K562 (cell line): ENCODE measurements at regions not wholly inside any gene's neighbourhood (a gene's known extent, or its start where the extent isn't known, plus 50 kb on each side); places are given as distances from the start of the nearest gene placed in this dataset.

Experiments
- ATAC-seq: fragments of 200-7000 bp; cut with Tn5 transposase; 3 replicates; pipeline ENCODE4 v1.9.1; 2020; ENCODE audit warnings: moderate library complexity
- BruUV-seq: library from RNA; stranded (reverse); fragments of 400-500 nt; replicated peaks from 2 replicates; lab custom pipeline; 2021; lab: Mats Ljungman, UMichigan
- CTCF ChIA-PET: fragments of 300-600 bp; formaldehyde crosslinking; extraction: SDS; loops from one replicate; lab custom pipeline; 2021; ENCODE audit warnings: low intra/inter-chr PET ratio; lab: Yijun Ruan, JAX
- POLR2A ChIA-PET: fragments of 300-600, 350-650 bp; sonication (Branson Sonifier 250); formaldehyde crosslinking; extraction: SDS; loops from one replicate; lab custom pipeline; 2021; ENCODE audit warnings: antibody characterized with exemption, inconsistent platforms; lab: Yijun Ruan, JAX
- DNase-seq, 4 experiments: peaks; one replicate each; pipeline versions ENCODE4 v3.0.0 to v3.0.0-alpha.2; 2011 to 2018; ENCODE audit warnings: low spot score in 3 of 4, mixed read lengths in 3 of 4; ENCODE audit errors: extremely low read depth in 1 of 4
- FAIRE-seq: peaks from 2 replicates; lab custom pipeline; 2011; peaks lifted over from hg19 to GRCh38; lab: Jason Lieb, UNC
- H2AFZ ChIP-seq: 2 replicates; pipeline ENCODE4 v1.6.0; 2011; ENCODE audit warnings: low read depth, low read length, control low read depth, inconsistent platforms
- H3K27ac ChIP-seq: fragments of 200-600 bp; 3 replicates; pipeline ENCODE4 v1.8.0; 2011; ENCODE audit warnings: low read depth, mild to moderate bottlenecking, control low read depth, inconsistent platforms, low read length, moderate library complexity, mixed read lengths; ENCODE audit errors: extremely low read depth
- H3K27me3 ChIP-seq, 2 experiments: fragments of 300-600 bp in 1 of 2; 2 replicates in 1 of 2; 3 replicates in 1 of 2; pipeline versions ENCODE4 v1.6.0 to v1.8.0; 2011; ENCODE audit warnings: inconsistent platforms in 2 of 2, low read length in 2 of 2, mild to moderate bottlenecking in 1 of 2, mixed read lengths in 1 of 2, moderate library complexity in 1 of 2; ENCODE audit not compliant: control insufficient read depth in 2 of 2, insufficient read depth in 2 of 2
- H3K36me3 ChIP-seq: fragments of 300-600 bp; 3 replicates; pipeline ENCODE4 v1.8.0; 2011; ENCODE audit warnings: mild to moderate bottlenecking, low read length, inconsistent platforms; ENCODE audit not compliant: control insufficient read depth, insufficient read depth
- H3K4me1 ChIP-seq, 2 experiments: fragments of 200-600 bp in 1 of 2; replicated peaks in 1 of 2; 2 replicates in 1 of 2; 3 replicates in 1 of 2; pipeline versions ENCODE4 v1.5.1 to v1.8.0; 2011; ENCODE audit warnings: inconsistent platforms in 2 of 2, low read length in 2 of 2, mild to moderate bottlenecking in 1 of 2, mixed read lengths in 1 of 2, moderate library complexity in 1 of 2; ENCODE audit not compliant: control insufficient read depth in 2 of 2, insufficient read depth in 2 of 2
- H3K4me2 ChIP-seq: 2 replicates; pipeline ENCODE4 v1.6.1; 2011; ENCODE audit warnings: low read length, control low read depth, inconsistent platforms, mixed read lengths; ENCODE audit not compliant: insufficient read depth
- H3K4me3 ChIP-seq: fragments of 200-600 bp; sonication (generic), shearing (Covaris generic); 2 replicates; pipeline ENCODE4 v1.5.1; 2016; ENCODE audit warnings: control low read depth, inconsistent platforms
- H3K79me2 ChIP-seq: fragments of 200-600 bp; 3 replicates; pipeline ENCODE4 v1.8.0; 2011; ENCODE audit warnings: low read length, inconsistent platforms; ENCODE audit not compliant: control insufficient read depth, insufficient read depth
- H3K9ac ChIP-seq, 2 experiments: 2 replicates each; pipeline versions ENCODE4 v1.6.0 to v1.6.1; 2011; ENCODE audit warnings: low read depth in 2 of 2, low read length in 2 of 2, control low read depth in 1 of 2, inconsistent platforms in 1 of 2, mild to moderate bottlenecking in 1 of 2, mixed read lengths in 1 of 2; ENCODE audit not compliant: insufficient read depth in 1 of 2
- H3K9me1 ChIP-seq: one replicate; pipeline ENCODE4 v1.6.0; 2011; ENCODE audit warnings: inconsistent platforms, mild to moderate bottlenecking, low read length, moderate library complexity; ENCODE audit not compliant: control insufficient read depth, insufficient read depth
- H3K9me3 ChIP-seq: replicated peaks from 2 replicates; pipeline ENCODE4 v1.5.1; 2011; ENCODE audit warnings: low read depth, low read length, inconsistent platforms; ENCODE audit not compliant: control insufficient read depth, insufficient read depth
- H4K20me1 ChIP-seq: replicated peaks from 2 replicates; pipeline ENCODE4 v1.6.1; 2011; ENCODE audit warnings: low read length, inconsistent platforms, mixed read lengths; ENCODE audit not compliant: control insufficient read depth, insufficient read depth
- CTCF ChIP-seq, 3 experiments: IDR thresholded peaks in 2 of 3; conservative IDR thresholded peaks in 1 of 3; 2 replicates each; pipeline ENCODE4 v1.5.1; 2011 to 2012; ENCODE audit warnings: low read length in 3 of 3, mild to moderate bottlenecking in 3 of 3, control low read depth in 2 of 3, improper control_type of control experiment in 1 of 3, inconsistent platforms in 1 of 3, low read depth in 1 of 3, mixed read lengths in 1 of 3, moderate library complexity in 1 of 3; ENCODE audit not compliant: insufficient read depth in 2 of 3
- CUX1 ChIP-seq: fragments of 200-800 bp; sonication (Bioruptor generic); IDR thresholded peaks from 2 replicates; pipeline ENCODE4 v1.6.1; 2016; ENCODE audit warnings: missing genetic modification characterization, missing compliant biosample characterization
- HOXB6 ChIP-seq: fragments of 250-450 bp; sonication (Bioruptor Pico); IDR thresholded peaks from 2 replicates; pipeline ENCODE4 v1.5.1; 2022; ENCODE audit warnings: mild to moderate bottlenecking, borderline replicate concordance
- PKNOX1 ChIP-seq: fragments of 450-650 bp; IDR thresholded peaks from 2 replicates; pipeline ENCODE4 v1.6.1; 2016
- ZNF146 ChIP-seq: IDR thresholded peaks from one replicate; pipeline ENCODE4 v1.6.1; 2018; ENCODE audit warnings: missing compliant biosample characterization; ENCODE audit not compliant: unreplicated experiment
- ZSCAN29 ChIP-seq: fragments of 450-650 bp; IDR thresholded peaks from 2 replicates; pipeline ENCODE4 v1.6.1; 2017
- WGBS: fragments of 100-300 bp; shearing (Covaris generic); methylation state at CpG from one replicate; pipeline ENCODE4 v1.1.6; 2016; ENCODE audit warnings: low coverage, mixed read lengths; ENCODE audit not compliant: insufficient coverage; ENCODE audit errors: missing lambda C conversion rate; 5-methylcytosine and 5-hydroxymethylcytosine counted together
- in situ Hi-C: fragments of 300-500 bp; cut with MboI; formaldehyde crosslinking; loops from 4 replicates; pipeline ENCODE4 v1.15.0; 2018; ENCODE audit warnings: inconsistent platforms, mixed read lengths
- intact Hi-C: fragments of 100-400 bp; cut with micrococcal nuclease; formaldehyde crosslinking; loops from 2 replicates; pipeline ENCODE4 v1.14.2; 2022
- TF ChIP-seq, protein P1 (sequence below): sonication (generic); formaldehyde crosslinking; IDR thresholded peaks from 2 replicates; pipeline ENCODE4 v1.8.1; 2023; ENCODE audit warnings: mild to moderate bottlenecking, missing genetic modification reagents
- TF ChIP-seq, protein P2 (sequence below): fragments of 250-450 bp; sonication (Bioruptor Pico); IDR thresholded peaks from 2 replicates; pipeline ENCODE4 v1.4.0; 2020; ENCODE audit warnings: mild to moderate bottlenecking, moderate library complexity

DNA sequence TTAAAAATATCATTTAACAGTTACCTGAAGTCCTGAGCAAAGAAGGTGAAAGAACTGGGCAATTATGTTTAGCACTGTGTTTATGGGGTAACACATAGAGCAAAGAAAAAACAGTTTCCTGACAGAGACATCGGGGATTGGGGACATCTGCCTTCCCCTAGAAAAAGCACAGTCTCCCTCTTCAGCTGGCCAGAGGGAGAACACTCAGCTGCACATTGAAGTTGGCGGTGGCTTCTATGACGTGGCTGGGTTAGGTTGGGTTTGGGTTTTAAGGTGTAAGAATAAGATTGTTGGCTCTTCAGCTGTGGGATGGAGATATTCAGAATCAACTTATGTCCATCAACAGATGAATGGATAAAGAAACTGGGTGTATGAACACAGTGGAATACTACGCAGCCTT is 124.0 kb upstream of the DTNBP1 start:
- POLR2A ChIA-PET = interaction anchor here (1.1 kb wide), 1 partner anchor 11 kb away, joined by 3 read pairs; no protein-coding TSS in a partner anchor
- TF ChIP-seq ZNF146 (CRISPR knock-in tag) (peak; percentile 67), PKNOX1 (no peak), CUX1 (no peak), ZSCAN29 (no peak), CTCF (IDR thresholded peaks at IDR 0.05 in 2 of 3, conservative IDR thresholded peaks at IDR 0.05 in 1 of 3; ENCODE audit: insufficient read depth in 2 of 3, low read depth in 1 of 3, low read length in 3 of 3) (peak; percentile 18 to 39 (median 28); a peak in 2 of 6 replicates), HOXB6 (no peak)
- TF ChIP-seq, protein P1, sequence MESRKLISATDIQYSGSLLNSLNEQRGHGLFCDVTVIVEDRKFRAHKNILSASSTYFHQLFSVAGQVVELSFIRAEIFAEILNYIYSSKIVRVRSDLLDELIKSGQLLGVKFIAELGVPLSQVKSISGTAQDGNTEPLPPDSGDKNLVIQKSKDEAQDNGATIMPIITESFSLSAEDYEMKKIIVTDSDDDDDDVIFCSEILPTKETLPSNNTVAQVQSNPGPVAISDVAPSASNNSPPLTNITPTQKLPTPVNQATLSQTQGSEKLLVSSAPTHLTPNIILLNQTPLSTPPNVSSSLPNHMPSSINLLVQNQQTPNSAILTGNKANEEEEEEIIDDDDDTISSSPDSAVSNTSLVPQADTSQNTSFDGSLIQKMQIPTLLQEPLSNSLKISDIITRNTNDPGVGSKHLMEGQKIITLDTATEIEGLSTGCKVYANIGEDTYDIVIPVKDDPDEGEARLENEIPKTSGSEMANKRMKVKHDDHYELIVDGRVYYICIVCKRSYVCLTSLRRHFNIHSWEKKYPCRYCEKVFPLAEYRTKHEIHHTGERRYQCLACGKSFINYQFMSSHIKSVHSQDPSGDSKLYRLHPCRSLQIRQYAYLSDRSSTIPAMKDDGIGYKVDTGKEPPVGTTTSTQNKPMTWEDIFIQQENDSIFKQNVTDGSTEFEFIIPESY = peak; percentile 52; the same call in 1 of the 2 replicates
- TF ChIP-seq, protein P2, sequence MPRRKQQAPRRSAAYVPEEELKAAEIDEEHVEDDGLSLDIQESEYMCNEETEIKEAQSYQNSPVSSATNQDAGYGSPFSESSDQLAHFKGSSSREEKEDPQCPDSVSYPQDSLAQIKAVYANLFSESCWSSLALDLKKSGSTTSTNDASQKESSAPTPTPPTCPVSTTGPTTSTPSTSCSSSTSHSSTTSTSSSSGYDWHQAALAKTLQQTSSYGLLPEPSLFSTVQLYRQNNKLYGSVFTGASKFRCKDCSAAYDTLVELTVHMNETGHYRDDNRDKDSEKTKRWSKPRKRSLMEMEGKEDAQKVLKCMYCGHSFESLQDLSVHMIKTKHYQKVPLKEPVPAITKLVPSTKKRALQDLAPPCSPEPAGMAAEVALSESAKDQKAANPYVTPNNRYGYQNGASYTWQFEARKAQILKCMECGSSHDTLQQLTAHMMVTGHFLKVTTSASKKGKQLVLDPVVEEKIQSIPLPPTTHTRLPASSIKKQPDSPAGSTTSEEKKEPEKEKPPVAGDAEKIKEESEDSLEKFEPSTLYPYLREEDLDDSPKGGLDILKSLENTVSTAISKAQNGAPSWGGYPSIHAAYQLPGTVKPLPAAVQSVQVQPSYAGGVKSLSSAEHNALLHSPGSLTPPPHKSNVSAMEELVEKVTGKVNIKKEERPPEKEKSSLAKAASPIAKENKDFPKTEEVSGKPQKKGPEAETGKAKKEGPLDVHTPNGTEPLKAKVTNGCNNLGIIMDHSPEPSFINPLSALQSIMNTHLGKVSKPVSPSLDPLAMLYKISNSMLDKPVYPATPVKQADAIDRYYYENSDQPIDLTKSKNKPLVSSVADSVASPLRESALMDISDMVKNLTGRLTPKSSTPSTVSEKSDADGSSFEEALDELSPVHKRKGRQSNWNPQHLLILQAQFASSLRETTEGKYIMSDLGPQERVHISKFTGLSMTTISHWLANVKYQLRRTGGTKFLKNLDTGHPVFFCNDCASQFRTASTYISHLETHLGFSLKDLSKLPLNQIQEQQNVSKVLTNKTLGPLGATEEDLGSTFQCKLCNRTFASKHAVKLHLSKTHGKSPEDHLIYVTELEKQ (CRISPR knock-in tag) = no peak

More for the DNA sequence above, 124.0 kb upstream of the DTNBP1 start:
- Histone ChIP-seq H3K9me1 (no peaks in the 10 kb centered on the region), H4K20me1 (no peaks in the 10 kb centered on the region), H3K9ac (no peak overlapping the region), H2AFZ (no peak overlapping the region), H3K9me3 (no peaks in the 10 kb centered on the region), H3K4me1 (peaks cover 3 to 4% of the 10 kb centered on the region in 2 experiments; a peak in 3 of 5 replicates), H3K79me2 (no peaks in the 10 kb centered on the region), H3K27ac (no peak overlapping the region), H3K27me3 (no peaks in the 10 kb centered on the region), H3K36me3 (no peaks in the 10 kb centered on the region), H3K4me2 (no peak overlapping the region), H3K4me3 (no peak overlapping the region)
- intact Hi-C loops = no loop called here
- in situ Hi-C loops = no loop called here
- DNase-seq (peak in 1 of 4 experiments; percentile 21), FAIRE-seq (no peak), ATAC-seq (peak; percentile 66; the same call in 2 of the 3 replicates)
- BruUV-seq = no TSS peak
- CTCF ChIA-PET = no interaction called here
- WGBS = 69% methylated on average over 3 of the region's 4 CpGs
